ENCODE measurements at regions not wholly inside any gene's neighbourhood (a gene's known extent, or its start where the extent isn't known, plus 50 kb on each side); places are given as distances from the start of the nearest gene placed in this dataset.

- Histone ChIP-seq H3K4me3 (ENCODE audit: low read depth, low read length) (no peak overlapping the region), H2AFZ (no peak overlapping the region), H3K79me2 (no peaks in the 10 kb centered on the region), H3K9ac (no peak overlapping the region), H3K4me1 (no peaks in the 10 kb centered on the region), H3K36me3 (ENCODE audit: control insufficient read depth, insufficient read depth, low read length) (no peaks in the 10 kb centered on the region), H3K9me3 (ENCODE audit: control insufficient read depth, low read length) (no peaks in the 10 kb centered on the region), H3K27me3 (ENCODE audit: control insufficient read depth, insufficient read depth, low read length) (no peaks in the 10 kb centered on the region), H3K4me2 (ENCODE audit: low read length) (no peak overlapping the region), H3K27ac (no peak overlapping the region)
- no peak for TF ChIP-seq CTCF (IDR thresholded peaks at IDR 0.05)
Measured at GRCh38 chr12:124143726-124144125, 151.2 kb upstream of the RFLNA start.

DNA sequence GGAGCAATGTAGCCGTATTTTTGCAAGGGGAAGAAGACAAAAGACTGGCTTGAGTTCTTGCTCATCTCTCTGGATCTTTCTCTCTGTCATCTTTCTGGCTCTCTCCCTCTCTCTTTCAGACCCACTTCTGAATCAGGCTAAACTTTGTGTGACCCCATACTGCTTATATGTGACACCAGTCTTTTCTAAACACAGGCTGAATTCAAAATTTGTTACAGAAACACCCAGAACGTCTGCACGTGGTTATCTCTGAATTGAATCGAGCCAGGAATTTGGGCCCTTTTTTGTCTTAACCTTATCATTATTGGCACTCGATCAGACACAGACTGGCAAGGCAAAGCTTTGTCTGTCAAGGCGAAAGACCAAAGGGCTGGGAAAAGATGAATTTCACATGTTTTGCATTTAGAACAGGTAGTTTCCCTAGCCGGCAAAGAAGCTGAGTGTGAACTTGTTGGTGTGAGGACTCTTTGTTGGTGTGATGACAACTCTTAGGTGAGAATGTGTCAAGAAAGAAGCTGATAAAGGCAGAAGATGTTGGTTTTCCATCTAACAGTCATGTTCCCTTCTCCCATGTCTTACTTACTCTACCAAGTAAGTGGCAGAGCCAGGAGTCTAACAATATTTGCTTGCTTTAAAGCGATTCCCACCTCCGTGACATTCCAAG lies 150.2 kb upstream of the RFLNA start:
- no peak overlapping the region for H2AFZ ChIP-seq
- no peaks in the 10 kb centered on the region for H3K79me2 ChIP-seq
- no peak overlapping the region for H3K9ac ChIP-seq
- no peaks in the 10 kb centered on the region for H3K4me1 ChIP-seq
- H3K36me3 ChIP-seq (ENCODE audit: control insufficient read depth, insufficient read depth, low read length): no peaks in the 10 kb centered on the region
- H3K9me3 ChIP-seq (ENCODE audit: control insufficient read depth, low read length): no peaks in the 10 kb centered on the region
- no peak overlapping the region for H3K4me2 ChIP-seq (ENCODE audit: low read length)
- H3K27me3 ChIP-seq (ENCODE audit: control insufficient read depth, insufficient read depth, low read length): no peaks in the 10 kb centered on the region
- H3K4me3 ChIP-seq (ENCODE audit: low read depth, low read length): no peak overlapping the region
- no peak overlapping the region for H3K27ac ChIP-seq
- no peak for TF ChIP-seq CTCF (IDR thresholded peaks at IDR 0.05)

- H3K79me2 ChIP-seq: no peaks in the 10 kb centered on the region
- H3K27ac ChIP-seq: no peak overlapping the region
- no peak overlapping the region for H3K9ac ChIP-seq
- H3K36me3 ChIP-seq (ENCODE audit: control insufficient read depth, insufficient read depth, low read length): no peaks in the 10 kb centered on the region
- no peak overlapping the region for H2AFZ ChIP-seq
- H3K4me3 ChIP-seq (ENCODE audit: low read depth, low read length): no peak overlapping the region
- H3K4me2 ChIP-seq (ENCODE audit: low read length): no peak overlapping the region
- H3K9me3 ChIP-seq (ENCODE audit: control insufficient read depth, low read length): no peaks in the 10 kb centered on the region
- H3K27me3 ChIP-seq (ENCODE audit: control insufficient read depth, insufficient read depth, low read length): no peaks in the 10 kb centered on the region
- TF ChIP-seq CTCF (IDR thresholded peaks at IDR 0.05): no peak
- H3K4me1 ChIP-seq: no peaks in the 10 kb centered on the region
Measured at GRCh38 chr12:124147027-124147426, 147.9 kb upstream of the RFLNA start.

- no peaks in the 10 kb centered on the region for H3K9me3 ChIP-seq (ENCODE audit: control insufficient read depth, low read length)
- H3K4me2 ChIP-seq (ENCODE audit: low read length): no peak overlapping the region
- H3K36me3 ChIP-seq (ENCODE audit: control insufficient read depth, insufficient read depth, low read length): no peaks in the 10 kb centered on the region
- H3K9ac ChIP-seq: no peak overlapping the region
- no peak overlapping the region for H3K27ac ChIP-seq
- no peak overlapping the region for H3K4me3 ChIP-seq (ENCODE audit: low read depth, low read length)
- no peaks in the 10 kb centered on the region for H3K79me2 ChIP-seq
- H2AFZ ChIP-seq: no peak overlapping the region
- TF ChIP-seq CTCF (IDR thresholded peaks at IDR 0.05): no peak
- H3K27me3 ChIP-seq (ENCODE audit: control insufficient read depth, insufficient read depth, low read length): no peaks in the 10 kb centered on the region
- H3K4me1 ChIP-seq: no peaks in the 10 kb centered on the region
Measured at GRCh38 chr12:124147575-124147974, 147.3 kb upstream of the RFLNA start.

Measured in parathyroid adenoma (tissue), 2 donors.